Stomach (tissue), 8 donors: ENCODE measurements at regions not wholly inside any gene's neighbourhood (a gene's known extent, or its start where the extent isn't known, plus 50 kb on each side); places are given as distances from the start of the nearest gene placed in this dataset.

Experiments used
- DNase-seq, 2 donors: peaks; one replicate each; pipeline versions ENCODE4 v3.0.0 to v3.0.0-alpha.2; 2013 to 2019
- H3K27ac ChIP-seq, 5 donors: fragments of 200-600 bp in 4 of 5; sonication (generic) in 4 of 5; one replicate each; pipeline ENCODE4 v1.5.1; 2013 to 2019; ENCODE audit warnings: mild to moderate bottlenecking in 1 of 5, moderate library complexity in 1 of 5
- H3K27me3 ChIP-seq, 3 donors: fragments of 200-600 bp; sonication (generic); one replicate each; pipeline ENCODE4 v1.5.1; 2017 to 2019; ENCODE audit warnings: mixed run types in 1 of 3
- H3K36me3 ChIP-seq, 4 donors: fragments of 200-600 bp; sonication (generic); 1 replicate in 3 of 4; 2 replicates in 1 of 4; pipeline ENCODE4 v1.5.1; 2016 to 2019
- H3K4me1 ChIP-seq, 4 donors: fragments of 200-600 bp; sonication (generic); one replicate each; pipeline ENCODE4 v1.5.1; 2016 to 2019
- H3K4me3 ChIP-seq, 4 donors: fragments of 200-600 bp; sonication (generic) in 3 of 4; one replicate each; pipeline ENCODE4 v1.5.1; 2016 to 2019; ENCODE audit warnings: mild to moderate bottlenecking in 1 of 4
- H3K9me3 ChIP-seq, 4 donors: fragments of 200-600 bp; sonication (generic); one replicate each; pipeline ENCODE4 v1.5.1; 2016 to 2019
- CTCF ChIP-seq, 7 experiments: fragments of 450-650 bp in 4 of 7; fragments of 200-600 bp in 3 of 7; sonication (generic) in 3 of 7; IDR thresholded peaks; one replicate each; pipeline ENCODE4 v1.5.1; 2016 to 2019; ENCODE audit warnings: antibody characterized with exemption in 7 of 7, control low read depth in 2 of 7, mild to moderate bottlenecking in 1 of 7
- EP300 ChIP-seq: sonication (generic); formaldehyde crosslinking; IDR thresholded peaks from one replicate; pipeline ENCODE4 v1.6.1; 2017; ENCODE audit warnings: antibody characterized with exemption
- POLR2A ChIP-seq, 4 donors: fragments of 450-650 bp; IDR thresholded peaks; one replicate each; pipeline ENCODE4 v1.6.1; 2016; ENCODE audit warnings: antibody characterized with exemption in 4 of 4, control low read depth in 2 of 4, mild to moderate bottlenecking in 1 of 4, moderate library complexity in 1 of 4
- POLR2AphosphoS5 ChIP-seq, 3 donors: sonication (generic); formaldehyde crosslinking; IDR thresholded peaks; one replicate each; pipeline ENCODE4 v1.6.1; 2016; ENCODE audit warnings: antibody characterized with exemption in 3 of 3
- WGBS, 5 donors: extraction: QIAGEN DNeasy Blood & Tissue Kit in 3 of 5; methylation state at CpG; one replicate each; pipeline versions ENCODE4 v1.1.5 to v1.1.7; 2013 to 2018; 5-methylcytosine and 5-hydroxymethylcytosine counted together
- intact Hi-C: fragments of 100-400 bp; cut with DNase I; formaldehyde crosslinking; loops from one replicate; pipeline ENCODE4 v1.15.1; 2023; ENCODE audit warnings: low total_unique reads
- donor health status: healthy with polysubstance abuse.
- donor health status: Bipolar disorder and iron deficiency.
- donor health status: healthy.

- no peak for DNase-seq
- intact Hi-C loops: no loop called here
Observed at GRCh38 chr22:22810471-22810870, 77.1 kb upstream of the IGLL5 start.

GRCh38 chr22:22811016-22812009 is 76.3 kb upstream of the IGLL5 start:
- Histone ChIP-seq H3K27ac (no peak overlapping the region), H3K27me3 (no peaks in the 10 kb centered on the region), H3K9me3 (no peaks in the 10 kb centered on the region), H3K4me3 (no peak overlapping the region), H3K36me3 (no peaks in the 10 kb centered on the region), H3K4me1 (no peaks in the 10 kb centered on the region)
- WGBS, 5 donors: 80 to 86% (median 83%) methylated on average over 8 of the region's 8 CpGs
- intact Hi-C loops: no loop called here
- no peak for TF ChIP-seq EP300
- no peak for TF ChIP-seq POLR2AphosphoS5 (IDR thresholded peaks at IDR 0.05)
- TF ChIP-seq CTCF (IDR thresholded peaks at IDR 0.05): no peak
- TF ChIP-seq POLR2A (IDR thresholded peaks at IDR 0.05): no peak
- no peak for DNase-seq

More at GRCh38 chr22:22810471-22810870, 77.1 kb upstream of the IGLL5 start:
- TF ChIP-seq POLR2AphosphoS5 (IDR thresholded peaks at IDR 0.05) (no peak), CTCF (IDR thresholded peaks at IDR 0.05) (no peak), EP300 (no peak), POLR2A (IDR thresholded peaks at IDR 0.05) (no peak)
- H3K27ac ChIP-seq: no peak overlapping the region
- H3K27me3 ChIP-seq: no peaks in the 10 kb centered on the region
- H3K36me3 ChIP-seq: no peaks in the 10 kb centered on the region
- H3K4me3 ChIP-seq: no peak overlapping the region
- WGBS, 5 donors: 31 to 64% (median 49%) methylated on average over 3 to 8 of the region's 8 CpGs
- H3K4me1 ChIP-seq: no peaks in the 10 kb centered on the region
- H3K9me3 ChIP-seq: no peaks in the 10 kb centered on the region

GRCh38 chr22:22812031-22812905 is 75.3 kb upstream of the IGLL5 start:
- Histone ChIP-seq H3K36me3 (no peaks in the 10 kb centered on the region), H3K4me1 (no peaks in the 10 kb centered on the region), H3K27ac (no peak overlapping the region), H3K9me3 (no peaks in the 10 kb centered on the region), H3K4me3 (no peak overlapping the region), H3K27me3 (no peaks in the 10 kb centered on the region)
- no peak for DNase-seq
- TF ChIP-seq POLR2AphosphoS5 (IDR thresholded peaks at IDR 0.05) (no peak), EP300 (no peak), CTCF (IDR thresholded peaks at IDR 0.05) (no peak), POLR2A (IDR thresholded peaks at IDR 0.05) (no peak)
- 75 to 83% (median 82%) methylated on average over 8 to 10 of the region's 10 CpGs for WGBS, 5 donors
- intact Hi-C loops: no loop called here
